Nucleus accumbens (tissue), 56 donors: ENCODE measurements at regions not wholly inside any gene's neighbourhood (a gene's known extent, or its start where the extent isn't known, plus 50 kb on each side); places are given as distances from the start of the nearest gene placed in this dataset.
"Not testable (repeated sequence)": the region's sequence is repeated elsewhere in the genome, so short reads cannot be mapped to it uniquely, and the experiment has no call there.

ENCODE experiments used
- DNase-seq, 56 donors: peaks; one replicate each; lab custom pipeline; 2025; lab: John Stamatoyannopoulos, UW

DNA sequence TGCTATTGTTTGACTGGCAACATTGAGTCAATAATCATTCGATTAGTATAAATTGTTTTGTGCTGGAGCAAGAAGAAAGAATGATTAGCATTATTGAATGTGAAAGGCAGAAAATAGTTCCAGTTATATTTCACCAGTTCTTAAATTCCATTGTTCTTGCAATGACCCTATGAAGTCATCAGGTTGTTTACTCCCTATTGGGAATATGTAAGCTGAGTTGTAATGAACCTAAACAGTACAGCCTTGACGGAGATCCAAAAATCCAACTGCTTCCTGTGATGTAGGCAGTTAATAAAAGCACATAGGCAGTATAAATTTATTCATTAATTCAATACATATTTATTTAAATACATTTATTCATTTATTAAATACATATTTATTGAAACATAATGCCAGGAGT, 947.5 kb downstream of the PCDH7 start:
- DNase-seq, result no peak

DNA sequence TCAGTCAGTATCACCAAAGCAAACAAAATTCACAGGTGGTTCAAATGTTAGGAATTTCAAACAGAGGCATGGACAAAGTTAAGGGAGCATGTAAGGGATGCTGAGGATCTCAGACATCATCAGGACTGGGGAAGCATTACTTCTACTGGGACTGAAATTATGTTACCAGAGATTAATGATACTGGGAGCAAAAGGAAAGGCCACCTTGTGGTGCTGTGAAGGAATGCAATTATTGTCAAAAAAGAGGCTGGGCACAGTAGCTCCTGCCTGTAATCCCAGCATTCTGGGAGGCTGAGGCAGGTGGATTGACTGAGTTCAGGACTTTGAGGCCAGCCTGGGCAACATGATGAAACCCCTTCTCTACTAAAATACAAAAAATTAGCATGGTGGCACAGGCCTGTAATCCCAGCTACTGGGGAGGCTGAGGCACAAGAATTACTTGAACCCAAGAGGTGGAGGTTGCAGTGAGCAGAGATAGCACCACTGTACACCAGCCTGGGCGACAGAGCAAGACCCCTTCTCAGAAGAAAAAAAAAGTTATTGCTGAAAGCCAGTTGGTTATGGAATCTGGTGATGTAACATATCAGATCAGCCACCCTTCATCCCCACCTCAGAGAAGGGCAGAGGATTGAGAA, 954.3 kb downstream of the PCDH7 start:
- DNase-seq, result no peak

DNA sequence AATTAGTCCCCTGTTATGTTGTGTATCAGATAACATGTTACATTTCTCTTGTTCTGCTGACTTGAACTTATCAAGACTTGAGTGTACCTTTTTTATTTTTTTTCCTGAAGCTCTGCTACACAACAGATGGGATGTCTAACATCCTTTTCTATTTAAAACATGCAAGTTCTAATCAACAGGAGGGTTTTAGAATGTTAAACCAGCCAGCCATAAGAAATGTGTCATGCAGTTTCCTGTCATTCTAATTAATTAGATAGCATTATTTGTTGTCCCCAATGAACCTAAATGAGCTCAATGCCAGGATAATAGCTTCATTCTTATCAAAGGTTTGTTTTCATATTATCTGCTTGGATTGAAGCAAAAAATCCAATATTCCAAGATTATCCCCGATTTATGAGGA, 958.2 kb downstream of the PCDH7 start:
- no peak for DNase-seq

DNA sequence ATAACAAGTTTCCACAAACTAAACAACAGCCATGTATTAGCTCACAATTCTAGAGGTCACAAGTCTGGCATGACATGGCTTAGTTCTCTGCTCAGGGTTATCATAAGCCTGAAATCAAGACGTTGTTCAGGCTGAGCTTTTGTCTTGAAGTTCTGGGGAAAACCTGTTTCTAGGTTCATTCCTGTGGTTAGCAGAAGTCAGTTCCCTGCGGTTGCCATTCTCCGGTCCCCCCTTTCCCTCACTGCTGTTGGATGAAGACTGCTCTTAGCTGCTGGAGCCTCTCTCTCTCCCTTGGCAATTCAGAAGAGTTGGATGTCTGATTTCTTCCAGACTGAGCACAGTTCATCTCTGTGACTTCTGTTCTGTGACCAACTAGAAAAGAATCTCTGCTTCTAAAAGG, 962.6 kb downstream of the PCDH7 start:
- DNase-seq, result no peak

DNA sequence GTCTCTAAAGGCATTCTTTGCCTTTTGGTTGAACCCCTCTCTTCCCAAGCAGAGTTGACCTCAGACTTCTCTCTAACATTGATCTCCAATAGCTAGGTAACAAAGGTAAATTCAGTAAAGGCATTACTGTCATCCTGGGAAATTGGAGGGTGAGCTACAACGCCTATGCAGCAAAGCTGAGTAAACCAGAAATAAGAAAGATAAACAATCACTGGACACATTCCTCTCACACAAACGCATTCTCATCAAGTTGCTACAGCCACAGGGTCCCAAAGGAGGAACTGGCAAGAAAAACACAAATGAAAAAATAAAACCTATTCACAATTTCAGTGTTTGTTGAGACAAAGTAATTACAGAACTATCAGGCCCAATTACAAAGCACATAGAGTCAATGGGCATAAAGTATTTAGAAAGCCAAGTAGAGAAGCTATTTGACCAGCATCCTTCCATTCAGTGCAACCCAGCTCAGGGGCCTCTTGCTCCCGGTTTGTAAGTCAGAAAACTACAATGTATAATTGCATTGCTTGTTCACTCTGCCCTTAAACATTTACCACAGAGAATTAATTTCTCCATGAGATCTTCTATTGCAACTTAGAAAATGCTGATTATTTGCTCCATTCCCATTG, 967.7 kb downstream of the PCDH7 start:
- no peak for DNase-seq

DNA sequence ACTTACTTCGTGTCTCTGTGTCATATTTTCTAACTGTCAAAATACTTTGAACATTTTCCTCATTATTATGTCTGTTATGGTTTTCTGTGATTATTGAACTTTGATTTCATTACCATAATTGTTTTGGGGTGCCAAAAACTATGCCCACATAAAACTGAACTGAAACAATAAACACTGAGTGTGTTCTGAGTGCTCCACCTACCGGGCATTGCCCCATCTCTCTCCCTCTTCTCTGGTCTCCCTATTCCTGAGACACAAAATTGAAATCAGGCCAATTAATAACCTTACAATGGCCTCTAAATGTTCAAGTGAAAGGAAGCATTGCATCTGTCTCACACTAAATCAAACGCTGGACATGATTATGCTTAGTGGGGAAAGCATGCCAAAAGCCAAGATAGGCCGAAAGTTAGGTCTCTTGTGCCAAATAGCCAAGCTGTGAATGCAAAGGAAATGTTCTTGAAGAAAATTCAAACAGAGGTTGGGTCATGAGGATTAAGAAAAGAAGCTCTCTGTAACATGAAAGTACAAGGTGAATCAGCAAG, 972.3 kb downstream of the PCDH7 start:
- DNase-seq, result no peak

DNA sequence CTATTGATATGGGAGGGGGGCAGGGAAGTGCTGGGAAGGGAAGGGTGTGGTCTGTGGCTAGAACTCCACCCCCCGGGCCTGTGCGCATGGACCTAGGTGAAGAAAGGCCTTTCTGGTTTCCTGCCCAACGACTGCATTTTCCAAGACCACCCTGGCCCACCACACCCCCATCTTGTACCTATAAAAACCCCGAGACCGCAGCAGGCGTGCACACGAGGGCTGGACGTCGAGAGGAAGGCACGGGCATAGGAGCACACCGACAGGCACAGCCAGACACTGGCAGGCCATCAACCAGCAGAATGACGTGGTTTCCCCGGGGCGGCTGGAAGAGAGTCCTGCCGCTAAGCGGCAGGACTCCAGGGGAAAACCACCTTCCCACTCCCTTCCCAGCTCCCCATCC, 981.1 kb downstream of the PCDH7 start:
- no peak for DNase-seq

DNA sequence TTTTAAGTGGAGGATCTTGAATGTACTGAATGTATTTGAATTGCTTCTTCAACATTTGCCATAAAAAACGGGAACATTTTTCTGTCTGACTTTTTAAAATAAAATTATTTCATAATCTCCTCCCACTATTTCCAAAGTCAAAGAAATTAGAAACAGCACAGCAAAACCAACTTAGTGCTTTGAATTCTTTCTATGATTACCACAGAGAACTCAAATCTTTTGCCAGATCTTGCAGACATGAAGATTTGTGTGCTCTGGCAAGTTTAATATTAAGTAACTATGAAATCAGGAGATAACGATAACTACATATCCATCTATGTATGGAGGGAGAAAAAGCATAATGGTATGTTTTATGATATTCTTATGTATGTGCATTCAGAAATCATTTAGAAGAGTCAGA, 982.2 kb downstream of the PCDH7 start:
- no peak for DNase-seq

DNA sequence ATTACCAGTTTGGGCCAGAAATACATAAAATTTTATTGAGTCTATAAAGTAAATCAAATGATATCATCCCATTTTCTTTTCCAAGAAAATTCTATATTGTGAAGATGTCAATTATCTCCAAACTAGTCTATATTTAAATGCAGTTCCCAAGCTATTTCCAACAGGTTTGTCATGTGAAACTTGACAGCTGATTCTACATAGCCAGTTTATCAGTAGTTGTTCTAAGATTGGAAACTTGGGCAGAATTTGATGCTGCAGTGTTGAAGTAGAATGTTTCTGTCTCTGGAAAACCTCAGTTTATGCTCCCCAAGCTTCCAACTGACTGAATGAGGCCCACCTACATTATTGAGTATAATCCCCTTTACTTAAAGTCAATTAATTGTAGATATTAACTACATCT, 994.1 kb downstream of the PCDH7 start:
- no peak for DNase-seq

DNA sequence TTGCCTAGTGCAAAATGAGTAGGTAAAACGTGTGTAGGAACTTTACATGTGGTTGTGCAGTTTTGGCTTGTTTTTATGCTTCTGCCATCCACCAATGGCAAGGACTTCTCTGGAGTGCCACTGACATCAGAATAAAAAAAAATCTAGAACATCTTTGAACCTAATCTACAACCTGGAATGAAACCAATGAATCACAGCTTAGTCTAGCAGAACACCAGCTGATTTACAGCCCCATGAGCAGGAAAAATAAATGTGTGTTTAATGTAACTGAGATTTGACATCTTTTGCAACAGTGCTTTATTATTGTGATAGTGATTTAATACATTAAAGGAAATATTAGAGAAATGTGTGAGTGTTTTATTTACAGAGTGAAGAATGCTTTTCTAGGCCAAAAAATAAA, 995.1 kb downstream of the PCDH7 start:
- DNase-seq, result no peak

DNA sequence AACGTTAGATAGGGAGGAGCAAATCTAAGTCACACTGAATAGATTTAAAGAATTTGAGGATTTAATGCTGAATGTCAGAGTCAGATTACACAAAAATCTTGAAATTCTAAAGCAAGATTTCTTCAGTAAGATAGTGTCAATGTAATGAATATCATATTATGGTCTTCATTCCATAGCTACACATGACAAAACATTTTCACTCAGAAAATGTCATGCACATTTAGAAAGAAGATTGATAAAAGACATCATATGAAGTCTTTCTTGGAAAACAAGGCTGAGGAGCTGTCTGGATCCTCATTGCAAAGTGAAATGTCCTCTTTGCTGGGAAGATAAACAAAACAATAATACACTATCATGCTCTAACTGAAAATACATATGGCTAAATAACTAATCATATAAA, 1006.9 kb downstream of the PCDH7 start:
- no peak for DNase-seq

DNA sequence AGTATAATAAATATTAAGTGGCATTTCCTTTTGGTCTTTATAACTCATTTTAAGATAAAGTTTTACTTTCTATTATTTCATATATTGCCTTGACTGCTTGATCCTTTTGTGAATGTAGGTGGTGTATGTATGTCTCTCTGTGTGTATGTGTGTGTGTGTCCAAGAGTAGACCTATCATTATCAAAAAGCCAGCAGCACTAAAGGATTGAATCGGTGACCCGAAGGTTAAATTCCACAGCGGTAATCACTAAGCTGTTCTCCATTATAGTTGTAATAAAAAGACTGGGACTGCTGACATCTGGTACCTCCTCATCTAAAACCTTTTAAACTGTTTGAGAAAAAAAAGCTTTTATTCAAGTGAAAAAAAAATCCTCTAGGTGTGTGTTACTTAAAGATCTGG, 1014.8 kb downstream of the PCDH7 start:
- no peak for DNase-seq

DNA sequence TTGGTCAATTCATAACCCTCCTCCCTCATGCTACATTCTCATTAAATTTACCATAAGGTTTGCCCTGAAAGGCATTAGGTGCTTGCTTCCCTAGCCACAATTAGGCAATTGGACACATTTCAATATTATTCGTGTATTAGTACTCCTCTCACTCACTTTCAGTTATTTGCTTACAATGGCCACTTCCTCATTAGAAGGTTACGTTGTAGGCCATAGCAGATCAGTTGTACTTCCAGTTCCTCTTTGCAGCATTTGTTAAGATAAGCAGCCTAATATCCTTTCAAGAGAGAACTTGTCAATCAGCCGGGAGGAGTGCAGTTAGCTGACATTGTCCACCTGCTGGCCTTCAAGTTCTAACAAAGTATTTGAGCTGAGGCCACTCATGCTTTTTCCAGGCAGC, 1017.2 kb downstream of the PCDH7 start:
- DNase-seq, result no peak

DNA sequence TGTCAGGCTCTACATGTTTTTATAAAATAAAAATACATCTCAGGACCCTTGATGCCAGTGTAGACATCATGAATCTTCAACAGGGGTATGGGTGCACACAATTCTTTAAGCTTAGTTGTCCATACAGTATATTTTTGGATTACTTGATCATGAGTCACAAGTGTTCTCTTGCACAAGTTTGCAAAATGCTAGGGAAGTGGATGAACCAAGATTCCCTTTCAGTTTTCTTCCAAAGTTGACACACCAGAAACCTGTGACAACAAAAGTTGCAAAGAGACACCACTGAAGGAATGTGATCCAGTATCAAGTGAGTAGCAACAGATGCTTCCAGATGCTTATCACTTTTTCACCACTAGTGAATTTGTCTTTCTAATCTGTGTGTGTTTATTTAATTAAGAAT, 1021.2 kb downstream of the PCDH7 start:
- DNase-seq, result no peak

DNA sequence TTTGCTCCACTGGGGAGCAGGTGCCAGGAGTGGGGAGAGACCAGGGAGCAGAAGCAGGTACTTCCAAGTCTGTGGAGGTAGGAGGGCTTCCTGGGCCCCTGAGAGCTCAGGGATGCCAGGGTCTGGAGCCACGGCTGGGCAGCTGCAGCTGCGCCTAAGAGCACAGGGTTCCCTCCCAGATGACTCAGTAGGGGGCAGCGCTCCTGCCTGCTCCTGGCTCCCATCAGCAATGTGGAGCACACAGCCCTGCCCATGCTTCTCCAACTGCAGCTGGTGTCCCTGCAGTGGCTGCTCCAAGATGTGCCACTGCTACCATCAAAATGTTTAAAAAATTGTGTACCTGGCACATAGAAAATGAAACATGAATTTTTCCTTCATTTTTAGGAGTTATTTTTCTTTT, 1028.2 kb downstream of the PCDH7 start:
- DNase-seq, result no peak

DNA sequence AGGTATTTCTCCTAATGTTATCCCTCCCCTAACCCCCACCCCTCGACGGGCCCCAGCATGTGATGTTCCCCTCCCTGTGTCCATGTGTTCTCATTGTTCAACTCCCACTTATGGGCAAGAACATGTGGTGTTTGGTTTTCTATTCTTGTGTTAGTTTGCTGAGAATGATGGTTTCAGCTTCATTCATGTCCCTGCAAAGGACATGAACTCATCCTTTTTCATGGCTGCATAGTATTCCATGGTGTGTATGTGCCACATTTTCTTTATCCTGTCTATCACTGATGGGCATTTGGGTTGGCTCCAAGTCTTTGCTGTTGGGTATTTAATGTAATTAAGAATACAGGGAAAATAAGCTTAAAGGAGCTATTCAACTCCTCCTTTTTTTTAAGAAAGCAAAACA, 1030.4 kb downstream of the PCDH7 start:
- not testable (repeated sequence) for DNase-seq

DNA sequence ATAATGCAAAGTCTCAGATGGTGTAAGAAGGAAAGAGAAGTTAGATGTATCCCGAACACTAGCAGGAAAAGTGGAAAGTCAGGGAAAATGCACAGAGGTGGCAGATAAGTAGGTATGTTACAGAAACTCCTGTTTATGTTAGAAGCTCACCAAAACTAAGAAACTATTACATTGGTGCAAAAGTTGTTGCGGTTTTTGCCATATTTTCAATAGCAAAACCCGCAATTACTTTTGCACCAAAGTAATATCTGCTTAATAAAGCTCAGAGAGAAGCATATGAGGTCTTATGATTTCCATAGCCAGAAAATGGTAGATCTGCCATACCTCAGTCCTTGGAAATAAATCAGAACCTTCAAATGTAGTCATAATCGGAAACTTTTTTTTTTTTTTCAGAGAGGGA, 1035.6 kb downstream of the PCDH7 start:
- no peak for DNase-seq

DNA sequence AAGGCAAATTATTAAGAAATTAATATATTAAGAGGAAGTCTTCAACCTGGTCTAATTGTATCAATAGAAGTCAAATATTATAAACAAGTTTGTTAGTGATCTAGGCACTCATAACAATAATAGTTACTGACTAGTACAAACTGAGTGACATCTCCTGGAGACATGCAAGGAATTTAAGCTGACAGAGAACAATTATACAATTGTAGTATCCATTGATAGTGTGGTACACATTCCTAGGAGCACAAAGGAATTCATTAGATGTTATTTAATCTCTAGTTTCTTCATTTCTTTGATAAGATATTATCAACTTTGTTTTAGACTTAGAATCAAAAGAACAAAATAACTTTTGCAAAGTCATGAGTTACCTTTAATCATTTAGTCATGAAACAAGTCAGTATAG, 1048.6 kb downstream of the PCDH7 start:
- no peak for DNase-seq

DNA sequence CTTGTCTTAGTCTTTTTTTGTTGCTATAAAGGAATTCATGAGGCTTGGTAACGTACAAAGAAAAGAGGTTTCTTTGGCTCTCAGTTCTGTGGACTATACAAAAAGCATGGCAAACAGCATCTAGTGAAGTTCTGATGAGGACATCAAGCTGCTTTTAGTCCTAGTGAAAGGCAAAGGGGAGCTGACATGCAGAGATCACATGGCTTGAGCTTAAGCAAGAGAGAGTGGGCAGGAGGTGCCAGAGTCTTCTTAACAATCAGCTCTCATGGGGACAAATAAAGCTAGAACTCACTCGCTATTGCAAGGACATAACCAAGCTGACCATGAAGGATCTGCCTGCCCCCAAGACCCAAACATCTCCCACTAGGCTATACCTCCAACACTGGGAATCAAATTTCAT, 1063.1 kb downstream of the PCDH7 start:
- DNase-seq, result no peak

DNA sequence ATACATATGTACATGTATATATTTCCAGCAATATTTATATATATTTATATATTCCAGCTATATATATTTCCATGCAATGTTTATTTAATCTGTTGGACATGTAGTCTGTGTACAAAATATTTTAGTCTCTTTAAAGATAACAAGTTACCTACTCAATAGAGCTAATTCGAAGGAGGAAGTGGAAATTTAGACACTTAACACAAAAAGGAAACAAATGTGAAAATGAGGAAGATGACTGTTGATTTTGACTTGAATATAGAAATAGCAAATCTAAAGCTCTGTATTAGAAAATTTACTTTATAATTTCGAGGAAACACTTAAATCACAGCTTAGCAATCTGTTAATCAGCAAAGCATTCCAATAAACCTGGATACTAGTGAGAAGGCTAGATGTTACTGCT, 1064.4 kb downstream of the PCDH7 start:
- DNase-seq, result no peak

DNA sequence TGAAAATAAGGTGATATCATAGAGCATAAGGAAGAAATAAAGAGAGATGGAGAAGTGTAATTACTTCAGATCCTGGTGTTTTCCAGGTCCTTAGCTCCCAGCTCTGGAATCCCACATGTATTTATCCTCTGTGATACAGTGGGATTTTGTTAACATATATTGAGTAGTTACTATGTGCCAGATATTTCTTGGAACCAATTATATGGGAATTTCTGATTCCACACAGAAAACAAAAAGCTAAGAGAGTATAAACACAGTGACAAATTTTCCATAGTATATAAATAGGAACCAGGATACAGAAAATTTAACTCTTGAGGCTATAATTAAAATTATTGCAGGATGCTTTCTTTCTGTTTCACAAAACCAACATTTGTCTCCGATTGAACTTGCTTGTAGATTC, 1067.5 kb downstream of the PCDH7 start:
- DNase-seq, result no peak

DNA sequence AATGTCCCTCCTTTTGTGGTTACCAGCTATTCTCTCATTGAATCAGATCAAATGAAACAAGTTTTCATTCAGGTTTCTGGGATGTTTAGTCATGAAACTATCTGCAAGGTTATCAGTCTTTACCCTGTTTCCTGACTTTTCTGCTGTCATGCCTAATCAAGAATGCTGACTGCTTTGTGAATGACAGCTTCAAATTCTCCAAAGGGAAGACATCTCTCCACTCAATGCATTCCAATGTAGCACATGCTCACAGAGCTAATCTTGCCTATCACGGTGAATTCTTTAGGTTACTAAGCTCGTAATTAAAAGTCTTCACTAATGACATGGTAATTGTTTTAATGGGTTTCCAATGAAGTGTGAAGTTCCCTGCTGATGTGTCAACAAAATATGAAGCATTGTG, 1068.5 kb downstream of the PCDH7 start:
- DNase-seq, result no peak

DNA sequence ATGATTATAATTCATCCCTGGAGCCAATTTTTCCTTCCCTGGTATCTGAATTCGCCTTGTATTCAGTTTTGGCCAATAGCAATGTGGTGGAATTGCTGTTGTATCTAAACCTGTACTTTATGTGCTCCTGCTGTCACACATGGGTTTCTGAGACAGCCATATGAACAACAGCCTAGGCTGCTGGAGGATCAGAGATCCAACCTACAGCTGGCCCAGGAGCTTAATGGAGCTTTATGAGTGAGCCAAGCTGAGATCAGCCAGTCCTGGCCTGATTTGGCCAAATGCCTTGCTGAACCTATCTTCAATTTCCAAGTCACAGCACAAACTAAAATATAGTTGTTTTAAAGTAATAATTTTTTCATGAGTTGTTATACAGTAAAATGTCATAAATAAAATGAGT, 1071.5 kb downstream of the PCDH7 start:
- DNase-seq, result no peak
